ENCODE measurements at regions not wholly inside any gene's neighbourhood (a gene's known extent, or its start where the extent isn't known, plus 50 kb on each side); places are given as distances from the start of the nearest gene placed in this dataset.

- no peak for DNase-seq
Observed at GRCh38 chr11:32273931-32274330, 161.4 kb downstream of the WT1 start.

GRCh38 chr11:32279672-32280071, 155.7 kb downstream of the WT1 start:
- DNase-seq: no peak

GRCh38 chr11:32280339-32280738, 155.0 kb downstream of the WT1 start:
- DNase-seq: no peak

DNA sequence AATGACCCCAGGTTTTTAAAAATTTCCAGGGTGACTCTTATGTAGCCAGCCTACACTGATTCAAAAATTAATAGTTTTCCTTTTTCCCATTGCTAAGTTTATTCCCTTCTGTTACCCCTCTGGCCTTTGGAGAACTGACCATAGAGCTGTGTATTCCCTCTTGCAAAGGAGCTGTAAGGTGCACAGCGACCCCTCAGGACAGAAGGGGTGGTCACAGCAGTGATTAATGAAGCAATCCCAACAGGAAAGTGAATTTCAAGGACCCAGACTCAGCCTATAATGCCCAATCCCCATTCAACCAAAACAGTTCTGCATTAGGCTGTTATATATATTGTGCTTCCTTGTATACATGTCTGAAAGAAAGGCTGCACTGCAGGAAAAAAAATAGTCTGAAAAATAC, 147.1 kb downstream of the WT1 start:
- DNase-seq: no peak

DNA sequence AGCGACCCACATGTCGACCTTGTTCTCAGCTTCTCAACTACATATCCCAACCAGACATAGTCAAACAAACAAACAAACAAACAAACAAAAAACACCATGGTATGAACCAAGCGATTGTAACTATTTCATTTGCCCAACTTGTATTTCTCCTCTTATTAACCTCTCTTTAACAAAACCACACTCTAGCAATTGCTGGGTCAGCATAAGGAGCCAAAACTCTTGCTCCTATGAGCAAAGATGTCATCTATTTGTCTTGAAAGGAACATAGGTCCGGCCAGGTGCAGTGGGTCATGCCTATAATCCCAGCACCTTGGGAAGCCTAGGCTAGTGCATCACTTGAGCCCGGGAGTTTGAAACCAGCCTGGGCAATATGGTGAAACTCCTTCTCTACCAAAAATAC, 145.6 kb downstream of the WT1 start:
- no peak for DNase-seq

DNA sequence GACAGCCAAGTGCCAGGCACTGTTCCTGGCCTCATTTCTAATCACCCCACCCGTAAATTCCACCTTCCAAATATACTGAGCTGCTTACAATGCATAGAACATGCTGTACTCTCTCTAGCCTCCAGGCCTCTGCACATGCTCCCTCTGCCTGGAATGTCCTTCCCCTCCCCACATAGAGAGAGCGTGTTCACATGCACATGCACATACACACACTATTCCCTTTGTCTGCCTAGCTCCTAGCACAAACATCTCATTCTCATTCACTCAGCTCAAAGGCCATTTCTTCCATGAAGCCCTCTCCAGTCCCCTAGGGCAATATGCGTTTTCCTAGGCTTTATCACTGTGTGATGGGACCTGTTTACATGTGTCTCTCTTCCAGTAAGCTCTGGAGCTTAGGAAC, 144.6 kb downstream of the WT1 start:
- DNase-seq: no peak

- no peak for DNase-seq
Observed at GRCh38 chr11:32297611-32298011, 137.7 kb downstream of the WT1 start.

DNA sequence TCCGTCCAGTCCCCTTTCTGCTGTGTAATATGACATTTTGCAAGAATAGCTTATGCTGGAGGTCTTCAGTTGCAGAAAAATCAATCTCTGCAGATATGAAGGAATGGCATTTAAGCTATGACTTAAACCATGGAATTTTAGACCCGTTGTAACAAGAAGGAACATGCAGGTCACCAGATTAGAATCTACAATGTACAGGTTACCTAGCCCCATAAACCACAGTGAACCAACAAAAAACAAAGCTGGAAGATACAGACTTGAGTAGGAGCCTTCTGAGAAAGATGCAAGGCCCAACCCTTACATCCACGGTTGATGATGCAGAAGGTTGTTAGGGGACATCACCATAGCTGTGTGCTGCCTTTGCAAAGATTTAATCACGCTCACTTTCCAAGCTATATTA, 132.5 kb downstream of the WT1 start:
- DNase-seq: no peak

GRCh38 chr11:32304521-32304920, 130.8 kb downstream of the WT1 start:
- no peak for DNase-seq

DNA sequence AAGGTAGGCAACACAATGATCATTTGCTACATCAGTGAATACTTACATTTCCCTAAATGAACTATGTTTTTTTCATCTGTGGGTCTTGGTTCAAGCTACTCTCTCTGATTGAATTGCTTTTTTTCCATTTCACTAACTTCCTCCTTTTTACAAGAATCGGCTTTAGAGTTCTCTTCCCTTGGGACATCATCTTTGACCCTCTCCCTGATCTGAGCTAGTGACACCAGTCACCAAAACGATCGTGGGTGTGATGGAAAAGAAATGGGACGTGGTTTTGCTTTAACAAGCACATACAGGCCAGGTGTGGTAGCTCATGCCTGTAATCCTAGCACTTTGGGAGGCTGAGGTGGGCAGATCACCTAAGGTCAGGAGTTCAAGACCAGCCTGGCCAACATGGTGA, 129.9 kb downstream of the WT1 start:
- no peak for DNase-seq

GRCh38 chr11:32307471-32307870, 127.9 kb downstream of the WT1 start:
- DNase-seq: no peak

DNA sequence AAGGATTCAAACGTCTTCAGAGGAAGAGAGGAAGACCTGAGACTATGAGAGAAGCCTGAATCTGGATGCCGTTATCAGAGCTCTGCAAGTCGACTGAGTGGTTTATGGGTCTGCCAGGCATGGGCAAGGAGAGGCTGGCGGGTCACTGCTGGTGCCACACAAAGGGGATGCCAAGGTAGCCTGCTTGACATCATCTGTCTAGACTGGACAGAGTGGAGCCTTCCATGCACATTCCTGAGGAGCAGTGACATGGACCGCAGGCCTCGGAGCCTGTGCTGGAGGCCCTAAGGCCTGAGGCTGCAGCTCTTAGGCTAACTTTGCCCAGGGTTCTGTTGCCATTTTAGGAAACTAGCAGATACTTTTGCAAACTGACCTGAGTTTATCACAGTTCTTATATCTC, 127.4 kb downstream of the WT1 start:
- no peak for DNase-seq

- no peak for DNase-seq
Observed at GRCh38 chr11:32309530-32310213, 125.7 kb downstream of the WT1 start.

GRCh38 chr11:32310214-32310601, 125.1 kb downstream of the WT1 start:
- DNase-seq: no peak

GRCh38 chr11:32311346-32312065, 123.8 kb downstream of the WT1 start:
- DNase-seq: no peak

- no peak for DNase-seq
Observed at GRCh38 chr11:32312206-32312817, 123.0 kb downstream of the WT1 start.

- DNase-seq: peak; percentile 33
Observed at GRCh38 chr11:32312865-32313403, 122.4 kb downstream of the WT1 start.

DNA sequence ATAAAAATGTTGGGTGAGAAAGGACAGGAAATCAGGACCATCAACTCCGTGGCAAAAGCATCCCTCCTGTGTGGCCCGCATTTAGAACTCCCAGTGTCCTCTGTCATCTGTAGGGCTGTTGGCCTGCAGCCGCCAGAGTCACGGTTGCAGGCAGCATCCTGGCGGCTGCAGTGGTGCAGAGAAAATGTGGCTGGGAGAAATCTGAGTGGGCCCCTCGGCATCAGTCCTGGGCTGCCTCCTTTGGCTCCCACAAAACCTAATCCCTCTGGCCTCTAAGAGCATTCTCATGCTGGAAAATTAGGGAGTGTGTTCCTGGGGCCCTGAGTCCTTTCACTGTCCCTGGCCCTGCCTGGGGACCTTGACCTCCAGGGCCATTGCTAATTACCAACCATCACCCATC, 121.9 kb downstream of the WT1 start:
- DNase-seq: no peak

DNA sequence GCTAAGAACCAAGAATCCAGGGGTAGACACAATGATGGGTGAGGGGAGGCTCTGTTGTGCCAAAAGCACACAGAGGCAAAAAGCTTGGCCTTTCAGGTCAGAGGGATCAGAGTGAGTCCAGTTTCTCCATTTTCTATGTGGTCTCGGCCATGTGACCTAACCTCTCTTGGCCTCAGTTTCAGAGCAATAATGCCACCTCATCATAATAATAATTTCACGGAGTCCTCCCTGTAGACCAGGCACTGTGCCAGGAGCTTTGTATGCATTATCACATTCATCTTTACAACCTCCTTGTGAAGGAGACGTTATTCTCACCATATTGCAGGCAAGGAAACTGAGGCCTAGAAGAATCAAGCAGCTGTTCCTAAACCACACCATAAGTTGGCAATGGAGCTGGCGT, 120.2 kb downstream of the WT1 start:
- DNase-seq: no peak

GRCh38 chr11:32316232-32316631, 119.1 kb downstream of the WT1 start:
- no peak for DNase-seq

DNA sequence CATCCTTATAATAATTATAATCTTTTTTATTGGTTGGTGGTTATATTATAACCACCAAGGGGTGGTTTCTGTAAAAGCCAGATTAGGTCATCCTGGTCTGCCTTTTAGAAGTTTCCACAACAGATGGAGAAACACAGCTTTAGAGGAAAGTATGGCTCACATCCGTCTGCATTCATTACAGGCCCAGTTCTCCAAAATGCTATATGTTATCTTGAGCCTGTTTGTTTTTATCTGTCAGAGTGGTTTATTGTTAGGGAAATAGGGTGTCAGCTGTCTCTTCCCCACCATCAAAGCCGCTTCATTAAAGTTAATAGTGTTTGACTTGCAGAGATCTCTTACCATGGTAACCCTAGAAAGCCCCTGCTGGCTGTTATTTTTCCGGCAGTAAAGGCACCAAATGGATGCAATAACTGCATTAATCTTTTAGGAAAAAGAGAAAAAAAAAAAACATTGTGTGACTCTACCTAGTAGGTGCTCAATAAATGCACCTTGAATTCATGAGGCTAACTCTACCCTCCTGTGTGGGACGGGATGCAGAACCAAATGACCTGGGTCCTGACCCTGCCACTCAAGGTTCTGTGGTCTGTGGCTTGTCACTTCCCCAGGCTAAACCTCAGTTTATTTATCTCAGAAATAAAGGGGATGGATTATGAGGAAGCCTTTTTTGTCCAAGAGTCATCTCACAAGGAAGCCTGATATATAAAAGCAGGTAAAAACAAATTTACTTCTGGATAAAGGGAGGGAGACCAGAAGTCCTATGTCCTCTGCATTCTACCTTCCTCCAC, 118.3 kb downstream of the WT1 start:
- no peak for DNase-seq

GRCh38 chr11:32317643-32318042, 117.7 kb downstream of the WT1 start:
- DNase-seq: no peak

Measured in CD4-positive, alpha-beta T cell treated with Interleukin-15 for 1 hour (primary cell).